ENCODE measurements at regions not wholly inside any gene's neighbourhood (a gene's known extent, or its start where the extent isn't known, plus 50 kb on each side); places are given as distances from the start of the nearest gene placed in this dataset.

DNA sequence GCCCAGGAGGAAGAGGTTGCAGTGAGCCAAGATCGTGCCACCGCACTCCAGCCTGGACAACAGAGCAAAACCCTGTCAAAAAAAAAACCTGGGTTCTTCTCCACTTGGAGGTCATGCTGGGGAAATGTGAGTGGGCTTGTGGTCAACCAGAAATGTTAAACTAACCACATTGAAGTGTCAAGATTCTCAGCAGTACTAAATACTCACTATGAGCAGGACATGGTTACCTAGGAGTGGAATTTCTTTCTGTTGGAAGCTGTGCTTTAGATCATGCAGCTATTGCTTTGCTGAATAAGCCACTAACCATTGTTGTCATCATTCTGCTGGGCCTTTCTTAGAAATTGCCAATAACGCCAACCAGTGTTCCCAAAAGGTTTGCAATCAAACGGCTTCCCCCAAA is 253.3 kb upstream of the TSHZ3 start:
- TF ChIP-seq EZH2 (IDR thresholded peaks at IDR 0.05; ENCODE audit: low read length): no peak
- TF ChIP-seq, protein P1, sequence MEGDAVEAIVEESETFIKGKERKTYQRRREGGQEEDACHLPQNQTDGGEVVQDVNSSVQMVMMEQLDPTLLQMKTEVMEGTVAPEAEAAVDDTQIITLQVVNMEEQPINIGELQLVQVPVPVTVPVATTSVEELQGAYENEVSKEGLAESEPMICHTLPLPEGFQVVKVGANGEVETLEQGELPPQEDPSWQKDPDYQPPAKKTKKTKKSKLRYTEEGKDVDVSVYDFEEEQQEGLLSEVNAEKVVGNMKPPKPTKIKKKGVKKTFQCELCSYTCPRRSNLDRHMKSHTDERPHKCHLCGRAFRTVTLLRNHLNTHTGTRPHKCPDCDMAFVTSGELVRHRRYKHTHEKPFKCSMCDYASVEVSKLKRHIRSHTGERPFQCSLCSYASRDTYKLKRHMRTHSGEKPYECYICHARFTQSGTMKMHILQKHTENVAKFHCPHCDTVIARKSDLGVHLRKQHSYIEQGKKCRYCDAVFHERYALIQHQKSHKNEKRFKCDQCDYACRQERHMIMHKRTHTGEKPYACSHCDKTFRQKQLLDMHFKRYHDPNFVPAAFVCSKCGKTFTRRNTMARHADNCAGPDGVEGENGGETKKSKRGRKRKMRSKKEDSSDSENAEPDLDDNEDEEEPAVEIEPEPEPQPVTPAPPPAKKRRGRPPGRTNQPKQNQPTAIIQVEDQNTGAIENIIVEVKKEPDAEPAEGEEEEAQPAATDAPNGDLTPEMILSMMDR (optimal IDR thresholded peaks at IDR 0.05 in 1 of 3, IDR thresholded peaks at IDR 0.05 in 1 of 3, conservative IDR thresholded peaks at IDR 0.05 in 1 of 3; ENCODE audit: extremely low read depth in 1 of 3, insufficient read depth in 2 of 3, low read length in 3 of 3): no peak
- no peak for FAIRE-seq
- Histone ChIP-seq H3K4me2 (ENCODE audit: control insufficient read depth, extremely low read depth, insufficient read depth, low read depth, low read length) (no peak overlapping the region), H3K4me1 (ENCODE audit: control insufficient read depth, extremely low read depth, insufficient read depth, low read length) (no peaks in the 10 kb centered on the region), H3K27ac (ENCODE audit: control insufficient read depth, insufficient read depth, low read length) (no peak overlapping the region), H3K9ac (ENCODE audit: control insufficient read depth, extremely low read depth, insufficient read depth, low read length) (no peak overlapping the region), H3K36me3 (ENCODE audit: control insufficient read depth in 2 of 2, extremely low read depth in 1 of 2, insufficient read depth in 2 of 2, low read length in 2 of 2) (no peaks in the 10 kb centered on the region), H3K9me3 (ENCODE audit: control insufficient read depth, low read depth, low read length) (peaks cover 1% of the 10 kb centered on the region), H4K20me1 (ENCODE audit: control insufficient read depth, extremely low read depth, insufficient read depth, low read length) (no peaks in the 10 kb centered on the region), H3K27me3 (ENCODE audit: control insufficient read depth, extremely low read depth, insufficient read depth, low read length) (no peaks in the 10 kb centered on the region), H3K4me3 (ENCODE audit: control insufficient read depth in 2 of 3, extremely low read depth in 1 of 3, insufficient read depth in 2 of 3, low read depth in 1 of 3, low read length in 3 of 3) (no peak overlapping the region), H2AFZ (ENCODE audit: control insufficient read depth, low read length) (no peak overlapping the region), H3K79me2 (ENCODE audit: control insufficient read depth, insufficient read depth, low read length) (no peaks in the 10 kb centered on the region), H3K9me1 (ENCODE audit: control insufficient read depth, extremely low read depth, insufficient read depth, low read length) (no peaks in the 10 kb centered on the region)
- dilution Hi-C loops (cut with MboI; ENCODE audit: extremely low pct_ligation_motif_present, low sequenced_read_pairs): no loop called here
- no peak for DNase-seq (ENCODE audit: low read depth, low spot score)

DNA sequence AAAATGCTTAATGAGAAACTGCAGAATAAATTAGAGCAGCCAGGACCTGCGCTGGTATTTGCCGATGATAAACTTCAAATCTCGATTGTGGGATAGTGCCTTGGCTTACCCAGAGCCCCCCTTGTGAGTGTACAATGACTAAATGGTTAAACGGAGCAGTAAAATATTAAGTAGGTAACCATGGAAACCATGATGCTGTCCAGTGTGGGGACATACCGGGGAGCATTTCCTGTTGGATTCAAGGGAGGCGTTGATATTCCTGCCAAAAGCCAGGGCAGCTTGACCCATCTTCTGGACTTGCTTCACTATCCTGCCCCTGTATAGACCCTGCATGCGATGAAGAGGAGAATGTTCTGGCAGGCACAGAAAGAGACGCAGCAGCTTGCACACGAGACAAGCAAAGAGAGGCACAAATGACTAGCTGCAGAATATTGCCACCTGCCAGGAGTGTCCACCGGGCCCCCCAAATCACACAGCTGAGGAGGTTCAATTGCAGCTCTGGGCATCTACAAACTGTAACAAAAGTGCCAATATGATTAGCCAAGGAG is 255.3 kb upstream of the TSHZ3 start:
- H3K9me1 ChIP-seq (ENCODE audit: control insufficient read depth, extremely low read depth, insufficient read depth, low read length): no peaks in the 10 kb centered on the region
- no peak overlapping the region for H3K4me3 ChIP-seq (ENCODE audit: control insufficient read depth in 2 of 3, extremely low read depth in 1 of 3, insufficient read depth in 2 of 3, low read depth in 1 of 3, low read length in 3 of 3)
- H3K27me3 ChIP-seq (ENCODE audit: control insufficient read depth, extremely low read depth, insufficient read depth, low read length): no peaks in the 10 kb centered on the region
- no peak overlapping the region for H2AFZ ChIP-seq (ENCODE audit: control insufficient read depth, low read length)
- dilution Hi-C loops (cut with MboI; ENCODE audit: extremely low pct_ligation_motif_present, low sequenced_read_pairs): no loop called here
- no peaks in the 10 kb centered on the region for H3K79me2 ChIP-seq (ENCODE audit: control insufficient read depth, insufficient read depth, low read length)
- H4K20me1 ChIP-seq (ENCODE audit: control insufficient read depth, extremely low read depth, insufficient read depth, low read length): no peaks in the 10 kb centered on the region
- DNase-seq (ENCODE audit: low read depth, low spot score): no peak
- H3K36me3 ChIP-seq (ENCODE audit: control insufficient read depth in 2 of 2, extremely low read depth in 1 of 2, insufficient read depth in 2 of 2, low read length in 2 of 2): no peaks in the 10 kb centered on the region
- H3K9me3 ChIP-seq (ENCODE audit: control insufficient read depth, low read depth, low read length): peaks cover 1% of the 10 kb centered on the region
- FAIRE-seq: no peak
- no peaks in the 10 kb centered on the region for H3K4me1 ChIP-seq (ENCODE audit: control insufficient read depth, extremely low read depth, insufficient read depth, low read length)
- H3K27ac ChIP-seq (ENCODE audit: control insufficient read depth, insufficient read depth, low read length): no peak overlapping the region
- TF ChIP-seq, protein P1 (optimal IDR thresholded peaks at IDR 0.05 in 1 of 3, IDR thresholded peaks at IDR 0.05 in 1 of 3, conservative IDR thresholded peaks at IDR 0.05 in 1 of 3; ENCODE audit: extremely low read depth in 1 of 3, insufficient read depth in 2 of 3, low read length in 3 of 3): no peak
- TF ChIP-seq EZH2 (IDR thresholded peaks at IDR 0.05; ENCODE audit: low read length): no peak
- H3K4me2 ChIP-seq (ENCODE audit: control insufficient read depth, extremely low read depth, insufficient read depth, low read depth, low read length): no peak overlapping the region
- H3K9ac ChIP-seq (ENCODE audit: control insufficient read depth, extremely low read depth, insufficient read depth, low read length): no peak overlapping the region

Data from keratinocyte (primary cell).